ENCODE measurements at regions not wholly inside any gene's neighbourhood (a gene's known extent, or its start where the extent isn't known, plus 50 kb on each side); places are given as distances from the start of the nearest gene placed in this dataset.

DNA sequence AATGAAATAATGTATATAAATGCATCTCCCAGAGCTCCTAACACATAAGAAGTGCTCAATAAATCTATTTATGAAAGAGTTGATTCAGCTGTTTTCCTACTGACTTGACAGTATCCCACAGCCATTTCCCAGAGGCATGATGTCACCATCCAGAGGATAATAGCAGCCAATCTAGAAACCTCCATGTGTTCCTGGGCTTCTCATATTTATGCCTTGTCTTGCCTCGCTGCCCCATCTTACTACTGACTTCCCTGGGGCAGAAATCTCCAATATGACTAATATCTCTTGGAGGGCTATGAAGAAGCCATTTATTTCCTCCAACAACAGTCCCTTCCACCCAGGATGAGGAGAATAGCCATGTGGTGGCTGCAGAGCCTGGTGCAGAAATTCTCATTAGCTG, 115.4 kb upstream of the NAV2 start (continued):
- TF ChIP-seq, protein P1, sequence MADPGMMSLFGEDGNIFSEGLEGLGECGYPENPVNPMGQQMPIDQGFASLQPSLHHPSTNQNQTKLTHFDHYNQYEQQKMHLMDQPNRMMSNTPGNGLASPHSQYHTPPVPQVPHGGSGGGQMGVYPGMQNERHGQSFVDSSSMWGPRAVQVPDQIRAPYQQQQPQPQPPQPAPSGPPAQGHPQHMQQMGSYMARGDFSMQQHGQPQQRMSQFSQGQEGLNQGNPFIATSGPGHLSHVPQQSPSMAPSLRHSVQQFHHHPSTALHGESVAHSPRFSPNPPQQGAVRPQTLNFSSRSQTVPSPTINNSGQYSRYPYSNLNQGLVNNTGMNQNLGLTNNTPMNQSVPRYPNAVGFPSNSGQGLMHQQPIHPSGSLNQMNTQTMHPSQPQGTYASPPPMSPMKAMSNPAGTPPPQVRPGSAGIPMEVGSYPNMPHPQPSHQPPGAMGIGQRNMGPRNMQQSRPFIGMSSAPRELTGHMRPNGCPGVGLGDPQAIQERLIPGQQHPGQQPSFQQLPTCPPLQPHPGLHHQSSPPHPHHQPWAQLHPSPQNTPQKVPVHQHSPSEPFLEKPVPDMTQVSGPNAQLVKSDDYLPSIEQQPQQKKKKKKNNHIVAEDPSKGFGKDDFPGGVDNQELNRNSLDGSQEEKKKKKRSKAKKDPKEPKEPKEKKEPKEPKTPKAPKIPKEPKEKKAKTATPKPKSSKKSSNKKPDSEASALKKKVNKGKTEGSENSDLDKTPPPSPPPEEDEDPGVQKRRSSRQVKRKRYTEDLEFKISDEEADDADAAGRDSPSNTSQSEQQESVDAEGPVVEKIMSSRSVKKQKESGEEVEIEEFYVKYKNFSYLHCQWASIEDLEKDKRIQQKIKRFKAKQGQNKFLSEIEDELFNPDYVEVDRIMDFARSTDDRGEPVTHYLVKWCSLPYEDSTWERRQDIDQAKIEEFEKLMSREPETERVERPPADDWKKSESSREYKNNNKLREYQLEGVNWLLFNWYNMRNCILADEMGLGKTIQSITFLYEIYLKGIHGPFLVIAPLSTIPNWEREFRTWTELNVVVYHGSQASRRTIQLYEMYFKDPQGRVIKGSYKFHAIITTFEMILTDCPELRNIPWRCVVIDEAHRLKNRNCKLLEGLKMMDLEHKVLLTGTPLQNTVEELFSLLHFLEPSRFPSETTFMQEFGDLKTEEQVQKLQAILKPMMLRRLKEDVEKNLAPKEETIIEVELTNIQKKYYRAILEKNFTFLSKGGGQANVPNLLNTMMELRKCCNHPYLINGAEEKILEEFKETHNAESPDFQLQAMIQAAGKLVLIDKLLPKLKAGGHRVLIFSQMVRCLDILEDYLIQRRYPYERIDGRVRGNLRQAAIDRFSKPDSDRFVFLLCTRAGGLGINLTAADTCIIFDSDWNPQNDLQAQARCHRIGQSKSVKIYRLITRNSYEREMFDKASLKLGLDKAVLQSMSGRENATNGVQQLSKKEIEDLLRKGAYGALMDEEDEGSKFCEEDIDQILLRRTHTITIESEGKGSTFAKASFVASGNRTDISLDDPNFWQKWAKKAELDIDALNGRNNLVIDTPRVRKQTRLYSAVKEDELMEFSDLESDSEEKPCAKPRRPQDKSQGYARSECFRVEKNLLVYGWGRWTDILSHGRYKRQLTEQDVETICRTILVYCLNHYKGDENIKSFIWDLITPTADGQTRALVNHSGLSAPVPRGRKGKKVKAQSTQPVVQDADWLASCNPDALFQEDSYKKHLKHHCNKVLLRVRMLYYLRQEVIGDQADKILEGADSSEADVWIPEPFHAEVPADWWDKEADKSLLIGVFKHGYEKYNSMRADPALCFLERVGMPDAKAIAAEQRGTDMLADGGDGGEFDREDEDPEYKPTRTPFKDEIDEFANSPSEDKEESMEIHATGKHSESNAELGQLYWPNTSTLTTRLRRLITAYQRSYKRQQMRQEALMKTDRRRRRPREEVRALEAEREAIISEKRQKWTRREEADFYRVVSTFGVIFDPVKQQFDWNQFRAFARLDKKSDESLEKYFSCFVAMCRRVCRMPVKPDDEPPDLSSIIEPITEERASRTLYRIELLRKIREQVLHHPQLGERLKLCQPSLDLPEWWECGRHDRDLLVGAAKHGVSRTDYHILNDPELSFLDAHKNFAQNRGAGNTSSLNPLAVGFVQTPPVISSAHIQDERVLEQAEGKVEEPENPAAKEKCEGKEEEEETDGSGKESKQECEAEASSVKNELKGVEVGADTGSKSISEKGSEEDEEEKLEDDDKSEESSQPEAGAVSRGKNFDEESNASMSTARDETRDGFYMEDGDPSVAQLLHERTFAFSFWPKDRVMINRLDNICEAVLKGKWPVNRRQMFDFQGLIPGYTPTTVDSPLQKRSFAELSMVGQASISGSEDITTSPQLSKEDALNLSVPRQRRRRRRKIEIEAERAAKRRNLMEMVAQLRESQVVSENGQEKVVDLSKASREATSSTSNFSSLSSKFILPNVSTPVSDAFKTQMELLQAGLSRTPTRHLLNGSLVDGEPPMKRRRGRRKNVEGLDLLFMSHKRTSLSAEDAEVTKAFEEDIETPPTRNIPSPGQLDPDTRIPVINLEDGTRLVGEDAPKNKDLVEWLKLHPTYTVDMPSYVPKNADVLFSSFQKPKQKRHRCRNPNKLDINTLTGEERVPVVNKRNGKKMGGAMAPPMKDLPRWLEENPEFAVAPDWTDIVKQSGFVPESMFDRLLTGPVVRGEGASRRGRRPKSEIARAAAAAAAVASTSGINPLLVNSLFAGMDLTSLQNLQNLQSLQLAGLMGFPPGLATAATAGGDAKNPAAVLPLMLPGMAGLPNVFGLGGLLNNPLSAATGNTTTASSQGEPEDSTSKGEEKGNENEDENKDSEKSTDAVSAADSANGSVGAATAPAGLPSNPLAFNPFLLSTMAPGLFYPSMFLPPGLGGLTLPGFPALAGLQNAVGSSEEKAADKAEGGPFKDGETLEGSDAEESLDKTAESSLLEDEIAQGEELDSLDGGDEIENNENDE (IDR thresholded peaks at IDR 0.05; ENCODE audit: insufficient replicate concordance, low read length): no peak
- no peak for TF ChIP-seq BRCA1 (IDR thresholded peaks at IDR 0.05; ENCODE audit: low read depth, low read length)
